ENCODE measurements at regions not wholly inside any gene's neighbourhood (a gene's known extent, or its start where the extent isn't known, plus 50 kb on each side); places are given as distances from the start of the nearest gene placed in this dataset.

DNA sequence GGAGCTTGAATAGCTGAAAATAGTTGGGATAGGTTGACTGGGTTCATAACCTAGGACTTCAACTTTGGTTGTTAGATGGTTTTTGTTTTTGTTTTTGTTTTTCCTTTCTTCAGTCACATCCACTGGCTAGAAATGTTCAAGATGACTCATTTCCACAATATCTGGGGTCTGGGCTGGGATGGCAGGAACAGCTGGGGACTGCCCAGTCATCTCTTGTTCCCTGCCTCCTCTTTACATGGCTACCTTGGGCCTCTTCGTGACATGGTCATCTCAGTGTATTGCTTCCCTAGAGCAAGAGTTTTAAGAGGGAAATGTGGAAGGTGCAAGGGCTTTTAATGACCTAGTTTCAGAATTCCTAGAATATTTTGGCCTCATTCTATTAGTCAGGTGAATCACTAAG lies 915.8 kb downstream of the XPNPEP1 start:
- H3K4me3 Mint-ChIP-seq: no peak overlapping the region
- no peak for DNase-seq (ENCODE audit: extremely low spot score, unreplicated experiment)
- H3K36me3 Mint-ChIP-seq: no peaks in the 10 kb centered on the region
- no peak overlapping the region for H3K27ac Mint-ChIP-seq
- no peaks in the 10 kb centered on the region for H3K9me3 Mint-ChIP-seq
- TF ChIP-seq, protein P1, sequence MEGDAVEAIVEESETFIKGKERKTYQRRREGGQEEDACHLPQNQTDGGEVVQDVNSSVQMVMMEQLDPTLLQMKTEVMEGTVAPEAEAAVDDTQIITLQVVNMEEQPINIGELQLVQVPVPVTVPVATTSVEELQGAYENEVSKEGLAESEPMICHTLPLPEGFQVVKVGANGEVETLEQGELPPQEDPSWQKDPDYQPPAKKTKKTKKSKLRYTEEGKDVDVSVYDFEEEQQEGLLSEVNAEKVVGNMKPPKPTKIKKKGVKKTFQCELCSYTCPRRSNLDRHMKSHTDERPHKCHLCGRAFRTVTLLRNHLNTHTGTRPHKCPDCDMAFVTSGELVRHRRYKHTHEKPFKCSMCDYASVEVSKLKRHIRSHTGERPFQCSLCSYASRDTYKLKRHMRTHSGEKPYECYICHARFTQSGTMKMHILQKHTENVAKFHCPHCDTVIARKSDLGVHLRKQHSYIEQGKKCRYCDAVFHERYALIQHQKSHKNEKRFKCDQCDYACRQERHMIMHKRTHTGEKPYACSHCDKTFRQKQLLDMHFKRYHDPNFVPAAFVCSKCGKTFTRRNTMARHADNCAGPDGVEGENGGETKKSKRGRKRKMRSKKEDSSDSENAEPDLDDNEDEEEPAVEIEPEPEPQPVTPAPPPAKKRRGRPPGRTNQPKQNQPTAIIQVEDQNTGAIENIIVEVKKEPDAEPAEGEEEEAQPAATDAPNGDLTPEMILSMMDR (conservative IDR thresholded peaks at IDR 0.05): no peak
- no peaks in the 10 kb centered on the region for H3K27me3 Mint-ChIP-seq
- H3K4me1 Mint-ChIP-seq (ENCODE audit: unreplicated experiment): no peaks in the 10 kb centered on the region

DNA sequence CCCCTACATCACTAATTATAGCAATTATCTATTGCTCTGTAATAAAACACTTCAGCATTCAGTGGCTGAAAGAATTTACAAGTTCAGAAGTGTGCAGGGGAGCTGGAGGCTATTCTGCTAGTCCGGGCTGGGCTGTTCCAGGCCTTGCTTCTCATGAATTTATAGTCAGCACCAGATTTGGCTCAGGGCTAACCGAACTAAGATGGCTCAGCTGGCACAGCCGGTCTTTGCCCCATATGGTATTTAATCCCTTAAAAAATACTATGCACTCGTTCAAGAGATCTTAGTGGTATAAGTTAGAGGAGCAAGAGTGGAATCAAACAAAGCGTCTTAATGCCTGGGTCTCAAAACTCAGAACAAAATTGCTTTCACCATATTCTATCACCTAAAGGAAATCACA lies 932.9 kb downstream of the XPNPEP1 start:
- Mint-ChIP-seq H3K4me3 (no peak overlapping the region), H3K27ac (no peak overlapping the region), H3K4me1 (ENCODE audit: unreplicated experiment) (no peaks in the 10 kb centered on the region), H3K36me3 (no peaks in the 10 kb centered on the region), H3K9me3 (no peaks in the 10 kb centered on the region), H3K27me3 (peaks cover 10% of the 10 kb centered on the region)
- TF ChIP-seq, protein P1 (conservative IDR thresholded peaks at IDR 0.05): no peak
- no peak for DNase-seq (ENCODE audit: extremely low spot score, unreplicated experiment)

DNA sequence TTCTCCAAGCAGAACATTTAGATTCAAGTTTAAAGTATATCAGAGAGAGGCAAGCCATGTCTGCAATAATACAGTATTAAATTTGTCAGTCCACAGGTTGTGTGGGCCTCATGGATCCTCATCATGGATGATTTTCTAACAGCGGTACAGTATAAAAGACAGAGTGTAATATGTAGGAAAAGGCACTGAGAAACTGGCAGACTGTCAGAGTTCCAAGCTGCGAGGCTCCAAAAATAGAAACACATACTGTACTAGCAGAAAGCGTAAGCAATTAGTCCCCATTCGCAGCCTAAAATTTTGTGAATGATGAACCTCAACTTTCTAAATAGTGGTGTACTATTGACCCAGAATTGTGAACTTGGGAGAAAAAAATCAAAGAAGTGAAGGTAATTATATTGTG lies 933.3 kb downstream of the XPNPEP1 start:
- Mint-ChIP-seq H3K27ac (no peak overlapping the region), H3K4me1 (ENCODE audit: unreplicated experiment) (no peaks in the 10 kb centered on the region), H3K36me3 (no peaks in the 10 kb centered on the region), H3K4me3 (no peak overlapping the region), H3K27me3 (peaks cover 8% of the 10 kb centered on the region), H3K9me3 (no peaks in the 10 kb centered on the region)
- TF ChIP-seq, protein P1 (conservative IDR thresholded peaks at IDR 0.05): no peak
- no peak for DNase-seq (ENCODE audit: extremely low spot score, unreplicated experiment)

DNA sequence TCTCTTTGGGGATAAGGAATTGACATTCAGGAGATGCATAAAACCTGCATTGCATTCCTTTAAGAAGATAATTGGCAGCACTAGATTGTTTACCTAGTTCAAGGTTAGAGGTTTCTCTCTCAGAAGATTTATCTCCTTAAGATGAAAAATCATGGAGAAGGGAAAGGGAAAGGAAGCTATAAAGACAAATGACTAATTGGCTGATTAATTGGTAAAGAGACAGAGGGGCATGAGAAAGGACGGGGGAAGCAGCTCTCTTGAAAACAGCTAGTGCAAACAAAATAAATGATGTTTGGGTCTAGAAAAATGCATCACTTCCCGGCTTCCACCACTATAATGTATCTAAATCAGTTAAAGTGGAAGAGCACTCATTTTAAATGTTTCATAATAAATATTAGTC lies 941.2 kb downstream of the XPNPEP1 start:
- Mint-ChIP-seq H3K4me1 (ENCODE audit: unreplicated experiment) (no peaks in the 10 kb centered on the region), H3K36me3 (no peaks in the 10 kb centered on the region), H3K9me3 (no peaks in the 10 kb centered on the region), H3K27ac (no peak overlapping the region), H3K27me3 (peaks cover 11% of the 10 kb centered on the region), H3K4me3 (no peak overlapping the region)
- DNase-seq (ENCODE audit: extremely low spot score, unreplicated experiment): no peak
- TF ChIP-seq, protein P1 (conservative IDR thresholded peaks at IDR 0.05): no peak

DNA sequence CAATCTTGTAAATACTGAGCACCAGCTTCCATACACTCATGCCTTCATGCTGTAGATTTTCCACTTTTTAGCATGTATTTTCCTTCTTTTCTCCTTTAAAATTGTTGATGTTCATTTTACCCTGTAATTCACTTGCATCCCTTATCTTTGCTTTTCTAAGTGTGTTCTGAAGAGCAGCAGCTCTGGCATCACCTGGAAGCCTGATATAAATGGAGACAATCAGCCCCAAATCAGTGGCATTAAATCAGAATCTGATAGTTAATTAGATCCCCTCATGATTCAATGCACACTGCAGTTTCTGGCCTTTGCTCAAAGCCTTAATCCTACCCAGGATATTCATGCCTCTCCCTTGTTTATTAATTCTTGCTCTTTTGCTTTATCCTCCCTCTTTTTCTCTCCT lies 942.4 kb downstream of the XPNPEP1 start:
- Mint-ChIP-seq H3K36me3 (no peaks in the 10 kb centered on the region), H3K9me3 (peaks cover 5% of the 10 kb centered on the region), H3K27ac (no peak overlapping the region), H3K27me3 (peaks cover 8% of the 10 kb centered on the region), H3K4me3 (no peak overlapping the region), H3K4me1 (ENCODE audit: unreplicated experiment) (no peaks in the 10 kb centered on the region)
- TF ChIP-seq, protein P1 (conservative IDR thresholded peaks at IDR 0.05): no peak
- no peak for DNase-seq (ENCODE audit: extremely low spot score, unreplicated experiment)

DNA sequence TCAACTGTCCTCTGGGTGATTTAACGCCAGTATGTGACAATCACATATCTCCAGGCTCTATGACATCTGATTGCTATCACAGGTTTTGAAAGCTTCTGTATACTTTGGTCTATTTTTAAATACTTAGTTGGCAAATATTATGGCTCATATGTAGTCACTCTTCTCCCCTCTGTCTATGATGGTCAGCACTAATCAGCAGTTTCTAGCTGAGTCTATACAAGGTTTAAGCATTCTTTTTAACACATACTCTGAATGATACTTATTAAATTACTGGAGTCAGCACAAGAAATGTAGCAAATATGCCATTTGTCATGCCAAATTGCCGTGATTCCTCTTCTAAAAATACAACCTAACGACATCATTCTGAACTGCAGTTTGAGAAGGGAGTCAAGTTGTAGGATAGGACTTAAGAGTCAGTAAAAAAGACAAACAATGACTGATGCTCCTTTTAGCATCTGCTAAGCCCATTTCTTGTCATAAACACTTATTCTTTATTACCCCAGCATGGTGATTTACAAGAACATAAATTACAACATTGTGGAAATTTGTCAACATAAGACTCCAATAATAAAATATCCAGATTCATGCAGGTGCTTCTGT lies 947.8 kb downstream of the XPNPEP1 start:
- DNase-seq (ENCODE audit: extremely low spot score, unreplicated experiment): no peak
- TF ChIP-seq, protein P1 (conservative IDR thresholded peaks at IDR 0.05): no peak
- Mint-ChIP-seq H3K27ac (no peak overlapping the region), H3K9me3 (peaks cover 5% of the 10 kb centered on the region), H3K4me1 (ENCODE audit: unreplicated experiment) (no peaks in the 10 kb centered on the region), H3K27me3 (peaks cover 6% of the 10 kb centered on the region), H3K4me3 (no peak overlapping the region), H3K36me3 (no peaks in the 10 kb centered on the region)

All from type B pancreatic cell (in vitro differentiated cells).